Stimulated activated CD4-positive, alpha-beta T cell treated with anti-CD3 and anti-CD28 coated beads, Interleukin-1b, Interleukin-23, amount 100 ng/mL, for 48 hours (primary cell): ENCODE measurements at regions not wholly inside any gene's neighbourhood (a gene's known extent, or its start where the extent isn't known, plus 50 kb on each side); places are given as distances from the start of the nearest gene placed in this dataset.

Experiments
- DNase-seq: peaks from one replicate; pipeline ENCODE4 v3.0.0-alpha.2; 2020

GRCh38 chr2:38446906-38447561, 70.0 kb upstream of the ATL2 start:
- DNase-seq, result no peak

DNA sequence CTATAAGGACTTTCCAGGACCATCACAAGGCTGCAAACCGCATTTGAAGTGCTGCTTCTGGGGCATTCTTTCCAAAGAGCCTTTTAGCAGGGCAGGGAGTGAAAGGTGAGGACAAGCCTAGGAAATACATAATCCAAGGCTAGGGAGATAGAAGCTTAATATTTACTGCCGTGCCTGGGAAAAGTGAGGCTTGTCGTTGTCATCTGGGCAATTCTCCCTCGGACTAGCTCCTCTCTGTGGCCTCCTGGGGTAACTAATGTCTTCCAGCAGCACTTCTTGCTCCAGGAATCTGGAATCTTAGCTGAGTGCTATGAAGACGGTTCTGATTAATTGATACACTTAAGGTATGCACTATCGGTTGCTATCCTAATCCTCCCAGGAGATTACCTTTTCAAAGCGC, 69.3 kb upstream of the ATL2 start:
- no peak for DNase-seq

DNA sequence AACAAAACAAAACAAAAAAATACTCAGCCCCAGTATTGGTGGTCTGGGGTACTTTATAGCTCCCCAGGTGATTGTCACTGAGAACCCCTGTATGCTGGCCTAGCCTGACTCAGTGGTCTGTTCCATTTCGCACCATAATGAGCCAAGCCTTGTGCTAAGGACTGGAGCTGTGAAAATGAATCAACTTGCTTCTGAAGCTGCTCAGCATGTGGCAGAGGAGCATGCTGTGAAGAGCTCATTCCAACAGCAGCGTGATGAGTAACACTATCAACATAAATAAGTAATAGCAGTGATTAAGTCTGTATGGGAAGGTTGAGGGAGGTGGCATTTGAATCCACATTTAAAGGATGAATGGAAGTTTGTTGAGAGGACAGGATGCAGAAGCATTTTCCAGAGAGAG, 67.2 kb upstream of the ATL2 start:
- DNase-seq, result no peak

GRCh38 chr2:38442643-38443541, 65.8 kb upstream of the ATL2 start:
- no peak for DNase-seq

- no peak for DNase-seq
Observed at GRCh38 chr2:38441346-38441745, 64.3 kb upstream of the ATL2 start.

- no peak for DNase-seq
Observed at GRCh38 chr2:38440655-38441054, 63.6 kb upstream of the ATL2 start.

DNA sequence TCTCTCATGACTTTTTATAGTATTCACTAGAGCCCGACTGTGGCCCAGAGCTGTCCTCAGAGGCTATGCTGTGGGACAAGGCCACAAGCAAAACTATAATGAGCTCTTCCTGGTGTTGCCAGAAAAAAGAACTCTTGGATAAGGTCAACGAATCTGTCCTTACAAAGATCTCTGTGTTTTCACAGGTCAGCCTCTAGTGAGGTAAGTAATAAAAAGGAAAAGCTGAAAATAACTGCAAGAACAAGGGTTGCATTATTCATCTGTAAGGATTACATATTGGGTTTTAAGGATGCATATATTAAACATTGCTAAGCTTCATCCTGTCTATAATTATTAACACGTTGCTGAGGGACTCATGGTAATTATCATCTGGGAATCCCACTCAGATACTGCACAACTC, 62.8 kb upstream of the ATL2 start:
- no peak for DNase-seq

DNA sequence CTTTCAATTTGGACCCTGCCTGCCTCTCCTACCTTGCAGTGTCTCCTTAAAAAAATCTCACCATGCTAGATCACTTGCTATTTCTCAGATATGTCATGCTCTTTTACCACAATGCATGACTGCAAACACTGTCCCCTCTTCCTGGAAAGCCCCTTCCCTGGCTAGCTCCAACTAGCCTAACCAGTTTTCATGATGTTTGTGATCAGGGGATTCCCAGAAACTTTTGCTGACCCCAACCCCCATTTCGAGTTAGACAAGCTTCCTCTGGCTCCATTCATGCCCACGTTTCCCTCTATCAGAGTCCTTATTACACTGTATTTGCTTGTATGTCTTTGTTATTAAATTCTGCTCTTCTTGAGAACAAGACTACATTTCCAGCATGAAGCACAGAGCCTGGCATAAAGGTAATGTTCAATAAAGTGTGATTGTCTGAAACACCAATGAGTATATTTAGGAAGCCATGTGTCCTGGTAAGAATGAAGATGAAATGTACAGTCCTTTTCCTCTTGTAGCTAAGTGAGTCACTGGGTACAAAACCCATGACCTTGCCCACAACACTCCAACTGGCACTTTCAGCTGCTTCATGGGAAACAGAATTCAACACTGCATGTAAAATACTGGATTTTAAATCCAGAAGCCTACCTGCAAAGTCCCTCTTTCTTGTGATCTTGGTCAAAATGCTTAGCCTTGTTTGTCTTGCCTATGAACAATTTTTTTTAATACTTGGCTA, 62.0 kb upstream of the ATL2 start:
- peak; percentile 3 for DNase-seq

DNA sequence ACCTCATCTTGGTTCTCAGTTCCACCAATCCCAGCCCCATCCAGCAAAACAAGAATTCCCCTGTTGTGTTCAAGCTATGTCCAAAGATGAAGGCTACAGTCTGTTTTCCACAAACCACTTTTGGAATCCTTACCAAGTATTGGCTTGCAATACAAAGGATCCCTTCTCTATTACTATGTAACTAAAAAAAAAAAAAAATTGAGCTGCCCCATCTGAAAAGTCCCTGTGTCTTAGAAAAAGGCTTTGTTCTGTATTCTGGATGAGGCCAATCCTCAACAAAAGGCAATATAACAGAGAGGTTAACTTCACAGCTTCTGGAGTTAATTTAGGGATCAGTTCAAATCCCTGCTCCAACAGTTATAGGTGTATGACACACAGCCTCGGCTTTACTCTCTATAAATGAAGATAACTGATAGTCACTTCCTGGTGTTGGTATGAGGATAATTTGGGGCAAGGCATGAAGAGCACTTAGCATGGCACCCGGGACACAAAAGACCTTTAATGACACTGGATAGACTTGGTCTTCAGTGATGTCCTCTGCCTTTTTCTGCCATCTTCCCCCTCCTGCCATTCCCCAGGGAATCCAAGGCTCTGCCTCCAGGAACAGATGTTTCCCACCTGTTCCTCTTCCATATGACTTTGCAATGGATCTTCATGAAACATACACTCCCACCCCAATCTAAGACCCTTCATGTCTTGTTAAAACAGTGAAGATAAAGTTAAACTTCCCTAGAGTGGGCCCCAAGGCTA, 61.2 kb upstream of the ATL2 start:
- DNase-seq, result no peak

GRCh38 chr2:38436227-38436664, 59.2 kb upstream of the ATL2 start:
- DNase-seq, result no peak

GRCh38 chr2:38435775-38436174, 58.7 kb upstream of the ATL2 start:
- no peak for DNase-seq

- DNase-seq, result no peak
Observed at GRCh38 chr2:38434595-38434994, 57.5 kb upstream of the ATL2 start.

DNA sequence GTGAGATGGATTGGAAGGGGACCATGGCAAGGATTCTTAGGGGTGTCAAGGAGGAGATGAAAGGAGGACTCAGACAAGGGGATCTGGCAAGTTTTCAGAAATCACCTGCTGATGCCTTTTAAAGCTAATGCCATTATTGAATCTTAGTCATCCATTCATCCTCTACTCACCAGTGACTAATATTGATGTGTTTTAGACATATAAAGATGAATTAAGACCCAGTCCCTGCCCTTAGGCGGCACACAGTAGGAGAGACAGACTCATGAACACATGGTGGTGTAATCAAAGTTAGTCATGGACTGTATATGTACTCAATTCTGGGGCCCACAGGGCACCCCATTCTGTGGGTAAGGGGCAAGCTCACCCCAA, 56.5 kb upstream of the ATL2 start:
- DNase-seq, result no peak

DNA sequence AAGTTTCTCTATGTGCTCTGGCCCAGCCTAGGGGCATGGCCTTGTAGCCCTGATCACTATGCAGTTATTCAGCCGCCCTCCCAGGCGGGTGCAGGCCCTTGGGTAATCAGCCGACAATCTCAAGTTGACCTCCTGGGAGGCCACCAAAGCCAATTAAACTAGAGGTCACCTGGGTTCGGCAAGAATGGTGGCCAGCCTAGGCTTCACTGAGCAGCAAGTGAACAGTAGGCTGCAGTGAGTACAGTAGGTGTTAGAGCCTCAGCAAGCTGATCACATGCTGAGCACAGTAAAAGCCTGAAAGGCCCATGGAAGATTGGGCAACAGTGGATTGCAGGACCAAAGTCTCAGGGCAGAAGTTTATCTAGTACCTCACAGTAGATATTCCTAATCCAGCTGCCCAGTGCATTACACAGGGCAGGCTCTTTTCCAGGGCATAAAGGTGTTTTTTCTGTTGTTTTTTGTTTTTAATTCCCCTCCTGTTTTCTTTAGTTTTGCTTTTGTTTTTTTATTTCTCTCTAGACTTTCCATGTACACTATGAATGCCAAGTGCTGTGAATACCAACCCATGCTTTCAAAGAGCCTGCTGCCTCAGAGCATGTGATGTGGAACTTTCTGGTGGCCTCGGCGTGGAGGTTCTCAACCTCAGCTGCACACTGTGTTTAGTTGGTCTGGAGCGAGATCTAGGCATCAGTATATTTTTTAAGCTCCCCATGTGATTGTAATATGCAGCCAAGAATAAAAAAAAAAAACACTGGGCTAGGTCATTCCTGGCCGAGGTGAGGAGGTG, 55.9 kb upstream of the ATL2 start:
- no peak for DNase-seq

GRCh38 chr2:38430597-38431207, 53.6 kb upstream of the ATL2 start:
- no peak for DNase-seq

DNA sequence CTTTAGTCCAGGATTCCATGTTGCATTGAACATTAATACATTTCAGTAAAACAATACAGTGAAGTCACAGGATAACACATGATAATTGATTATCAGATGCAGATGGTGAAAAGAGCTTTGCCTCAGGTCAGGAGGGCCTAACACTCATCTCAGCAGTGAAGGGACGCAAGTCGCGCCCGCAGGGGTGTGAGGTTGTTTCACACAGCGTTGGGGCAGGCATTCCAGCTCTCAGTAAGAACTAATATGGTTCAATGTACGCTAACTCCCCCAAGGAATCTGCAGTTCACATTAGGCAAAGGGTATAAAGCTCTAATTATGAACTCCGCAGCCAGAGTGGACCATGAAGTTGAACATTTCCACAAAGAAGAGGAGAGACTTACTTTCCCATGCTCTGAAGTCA, 53.1 kb upstream of the ATL2 start:
- DNase-seq, result no peak

DNA sequence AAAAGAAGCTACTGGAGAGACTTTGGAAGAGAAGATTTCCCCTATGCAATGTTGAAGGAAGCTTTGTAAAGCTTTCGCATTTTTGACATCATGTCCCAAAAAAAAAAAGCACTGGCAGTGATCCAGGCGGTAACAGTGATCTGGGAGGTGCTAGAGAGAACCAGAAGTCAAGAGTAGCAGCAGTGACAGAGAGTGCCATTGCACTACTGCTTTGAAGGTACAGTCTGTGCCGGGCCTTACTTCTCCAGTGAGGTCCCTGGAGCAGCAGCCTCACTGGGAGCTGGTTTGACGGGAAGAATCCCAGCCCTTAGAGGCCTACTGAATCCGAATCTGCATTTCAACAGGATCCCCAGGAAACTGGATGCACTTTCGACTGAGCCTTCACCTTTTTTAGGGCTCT, 50.9 kb upstream of the ATL2 start:
- DNase-seq, result no peak

DNA sequence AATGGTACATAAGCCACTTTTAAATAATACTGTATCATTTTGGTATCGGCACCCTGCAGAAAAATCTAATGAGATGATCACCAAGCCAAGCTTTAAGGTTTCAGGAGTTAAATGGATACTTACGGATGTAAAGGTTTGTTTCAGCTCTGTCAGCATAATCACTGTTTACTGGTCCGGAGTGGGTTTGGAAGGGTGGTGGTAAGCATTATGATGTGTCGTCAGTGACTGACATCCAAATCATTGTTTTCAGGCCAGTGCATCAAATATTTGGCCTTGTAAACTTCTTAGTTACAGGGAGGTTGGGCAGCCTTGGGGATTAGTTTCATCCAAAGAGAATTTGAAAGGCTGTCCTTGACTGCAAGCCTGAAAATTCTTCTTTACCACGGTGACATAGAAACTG, 50.0 kb upstream of the ATL2 start:
- DNase-seq, result no peak
